ENCODE measurements at regions not wholly inside any gene's neighbourhood (a gene's known extent, or its start where the extent isn't known, plus 50 kb on each side); places are given as distances from the start of the nearest gene placed in this dataset.
"Not testable (repeated sequence)": the region's sequence is repeated elsewhere in the genome, so short reads cannot be mapped to it uniquely, and the experiment has no call there.

- no peak for DNase-seq (ENCODE audit: low spot score)
Observed at GRCh38 chr2:122539311-122539710, 783.9 kb downstream of the TSN start.

GRCh38 chr2:122539920-122540319, 784.5 kb downstream of the TSN start:
- no peak for DNase-seq (ENCODE audit: low spot score)

GRCh38 chr2:122542236-122542635, 786.8 kb downstream of the TSN start:
- no peak for DNase-seq (ENCODE audit: low spot score)

GRCh38 chr2:122542646-122543045, 787.2 kb downstream of the TSN start:
- no peak for DNase-seq (ENCODE audit: low spot score)

- no peak for DNase-seq (ENCODE audit: low spot score)
Observed at GRCh38 chr2:122543815-122544214, 788.4 kb downstream of the TSN start.

- no peak for DNase-seq (ENCODE audit: low spot score)
Observed at GRCh38 chr2:122545821-122546220, 790.4 kb downstream of the TSN start.

GRCh38 chr2:122562775-122563174, 807.3 kb downstream of the TSN start:
- DNase-seq (ENCODE audit: low spot score): no peak

- no peak for DNase-seq (ENCODE audit: low spot score)
Observed at GRCh38 chr2:122563781-122564180, 808.3 kb downstream of the TSN start.

GRCh38 chr2:122564843-122565242, 809.4 kb downstream of the TSN start:
- no peak for DNase-seq (ENCODE audit: low spot score)

GRCh38 chr2:122565364-122565763, 809.9 kb downstream of the TSN start:
- no peak for DNase-seq (ENCODE audit: low spot score)

GRCh38 chr2:122570641-122571040, 815.2 kb downstream of the TSN start:
- DNase-seq (ENCODE audit: low spot score): no peak

GRCh38 chr2:122571471-122571870, 816.0 kb downstream of the TSN start:
- DNase-seq (ENCODE audit: low spot score): not testable (repeated sequence)

- no peak for DNase-seq (ENCODE audit: low spot score)
Observed at GRCh38 chr2:122575076-122575475, 819.6 kb downstream of the TSN start.

GRCh38 chr2:122583159-122583917, 827.9 kb downstream of the TSN start:
- no peak for DNase-seq (ENCODE audit: low spot score)

- no peak for DNase-seq (ENCODE audit: low spot score)
Observed at GRCh38 chr2:122590524-122590923, 835.1 kb downstream of the TSN start.

- DNase-seq (ENCODE audit: low spot score): no peak
Observed at GRCh38 chr2:122595065-122595464, 839.6 kb downstream of the TSN start.

- DNase-seq (ENCODE audit: low spot score): no peak
Observed at GRCh38 chr2:122596598-122596997, 841.1 kb downstream of the TSN start.

GRCh38 chr2:122598784-122599183, 843.3 kb downstream of the TSN start:
- DNase-seq (ENCODE audit: low spot score): no peak

- no peak for DNase-seq (ENCODE audit: low spot score)
Observed at GRCh38 chr2:122610948-122611609, 855.6 kb downstream of the TSN start.

GRCh38 chr2:122622934-122623333, 867.5 kb downstream of the TSN start:
- DNase-seq (ENCODE audit: low spot score): no peak

- no peak for DNase-seq (ENCODE audit: low spot score)
Observed at GRCh38 chr2:122627388-122627787, 871.9 kb downstream of the TSN start.

- no peak for DNase-seq (ENCODE audit: low spot score)
Observed at GRCh38 chr2:122634256-122634655, 878.8 kb downstream of the TSN start.

- no peak for DNase-seq (ENCODE audit: low spot score)
Observed at GRCh38 chr2:122634920-122635319, 879.5 kb downstream of the TSN start.

- DNase-seq (ENCODE audit: low spot score): no peak
Observed at GRCh38 chr2:122635686-122636085, 880.2 kb downstream of the TSN start.
